Coronary artery (tissue), 2 donors: ENCODE measurements at regions not wholly inside any gene's neighbourhood (a gene's known extent, or its start where the extent isn't known, plus 50 kb on each side); places are given as distances from the start of the nearest gene placed in this dataset.

Experiments used
- DNase-seq: peaks from one replicate; pipeline ENCODE4 v3.0.0-alpha.2; 2017; ENCODE audit warnings: low spot score
- H3K27ac ChIP-seq, 2 donors: fragments of 200-600 bp; sonication (generic); one replicate each; pipeline ENCODE4 v1.5.1; 2016 to 2019
- H3K4me3 ChIP-seq: fragments of 200-600 bp; sonication (generic); 2 replicates; pipeline ENCODE4 v1.5.1; 2016; ENCODE audit warnings: mild to moderate bottlenecking, moderate library complexity
- CTCF ChIP-seq: fragments of 200-600 bp; sonication (generic); IDR thresholded peaks from one replicate; pipeline ENCODE4 v1.5.1; 2019; ENCODE audit warnings: antibody characterized with exemption

DNA sequence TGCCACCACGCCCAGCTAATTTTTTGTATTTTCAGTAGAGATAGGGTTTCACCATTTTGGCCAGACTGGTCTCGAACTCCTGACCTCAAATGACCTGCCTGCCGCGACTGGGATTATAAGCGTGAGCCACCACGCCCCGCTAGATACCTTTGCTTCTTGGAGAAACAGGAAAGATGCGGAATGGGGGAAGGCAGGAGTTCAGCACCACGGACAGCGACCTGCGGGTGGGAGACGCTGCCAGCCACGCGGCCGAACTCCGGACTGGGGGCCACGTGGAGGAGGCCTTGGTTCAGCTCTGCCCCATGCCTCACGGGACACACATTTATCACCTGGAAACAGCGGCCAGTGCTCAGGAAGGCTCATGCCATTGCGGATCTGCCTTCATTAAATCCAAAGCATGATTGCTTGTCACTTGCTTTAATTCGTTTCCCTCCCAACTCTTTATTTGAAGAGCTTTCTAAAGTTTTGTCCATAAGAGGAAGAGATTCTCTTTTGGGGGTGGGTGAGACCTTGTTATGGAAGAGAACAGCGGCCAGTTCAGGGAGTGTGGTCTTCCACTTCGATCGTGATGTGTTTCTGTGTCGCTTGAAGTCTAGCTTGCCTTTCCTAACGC lies 219.9 kb downstream of the ENGASE start:
- TF ChIP-seq CTCF: no peak
- Histone ChIP-seq H3K4me3 (no peak overlapping the region), H3K27ac (no peak overlapping the region)
- DNase-seq: no peak

GRCh38 chr17:79292501-79292900 lies 217.9 kb downstream of the ENGASE start:
- no peak overlapping the region for H3K27ac ChIP-seq
- DNase-seq: no peak
- H3K4me3 ChIP-seq: no peak overlapping the region
- no peak for TF ChIP-seq CTCF

DNA sequence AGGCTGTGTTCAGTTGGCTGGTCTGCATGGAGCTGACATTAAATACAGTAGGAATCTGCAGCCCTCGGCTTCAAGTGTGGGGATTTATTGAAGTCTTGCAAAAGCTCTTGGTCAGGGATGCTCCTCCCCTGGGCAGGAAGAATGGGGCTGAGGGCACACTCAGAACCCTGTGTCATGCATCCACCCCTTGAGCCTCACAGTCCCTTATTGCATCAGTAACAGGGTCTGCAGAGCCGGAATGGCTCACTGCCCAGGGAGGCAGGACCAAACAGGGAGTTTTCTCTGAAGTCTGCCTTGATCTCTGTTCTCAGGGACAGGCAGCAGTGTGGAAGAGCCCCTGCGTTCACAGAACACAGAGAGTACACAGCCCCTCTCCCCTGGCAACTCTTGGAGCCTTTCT lies 216.8 kb downstream of the ENGASE start:
- no peak overlapping the region for H3K27ac ChIP-seq
- TF ChIP-seq CTCF: no peak
- H3K4me3 ChIP-seq: no peak overlapping the region
- DNase-seq: no peak

DNA sequence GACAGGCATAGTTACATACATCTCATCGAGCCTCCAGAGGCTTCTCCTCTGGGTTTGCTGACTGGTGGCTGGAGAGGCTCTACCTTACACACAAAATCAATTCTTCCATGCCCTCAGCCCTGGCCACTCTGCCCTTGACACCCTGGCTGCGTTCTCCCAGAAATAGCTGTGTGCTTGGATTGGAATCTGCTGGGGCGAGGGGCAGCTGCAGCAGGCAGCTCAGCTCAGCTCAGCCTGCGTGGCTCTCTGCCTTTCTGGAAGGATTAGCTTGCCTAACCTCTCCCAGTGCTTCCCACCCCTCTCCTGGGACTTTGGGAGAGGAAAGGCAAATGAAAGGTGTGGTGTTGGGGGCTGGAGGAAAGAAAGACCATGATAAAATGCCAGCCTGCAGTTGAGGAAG lies 216.1 kb downstream of the ENGASE start:
- H3K27ac ChIP-seq: no peak overlapping the region
- no peak overlapping the region for H3K4me3 ChIP-seq
- TF ChIP-seq CTCF: no peak
- no peak for DNase-seq

GRCh38 chr17:79288950-79289349 lies 214.3 kb downstream of the ENGASE start:
- Histone ChIP-seq H3K4me3 (no peak overlapping the region), H3K27ac (no peak overlapping the region)
- DNase-seq: no peak
- TF ChIP-seq CTCF: no peak

DNA sequence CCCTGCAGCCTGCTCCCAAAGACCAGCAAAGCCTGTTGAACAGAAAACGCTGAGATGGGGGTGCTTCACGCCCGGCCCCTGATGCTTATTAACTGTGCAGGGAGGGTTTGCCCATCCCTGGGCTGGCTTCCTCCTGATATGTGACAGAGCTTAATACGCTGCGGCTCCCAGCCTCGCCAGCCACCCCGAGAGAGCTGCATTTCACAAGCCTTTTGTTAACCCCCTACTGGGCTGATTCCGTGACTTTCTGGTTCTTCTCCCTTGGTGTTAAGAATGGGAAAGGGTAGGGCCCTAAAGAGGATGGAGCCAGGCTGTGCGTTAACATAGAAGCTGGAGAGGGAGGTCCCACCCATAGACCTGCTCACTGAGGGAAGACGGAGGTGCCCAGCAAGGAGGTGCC lies 211.8 kb downstream of the ENGASE start:
- DNase-seq: no peak
- no peak overlapping the region for H3K27ac ChIP-seq

More for the DNA sequence above, 211.8 kb downstream of the ENGASE start:
- no peak for TF ChIP-seq CTCF
- H3K4me3 ChIP-seq: no peak overlapping the region
